SHP77 treated with DMSO at 0.1 percent for 48 hours (cell line): ENCODE measurements at regions not wholly inside any gene's neighbourhood (a gene's known extent, or its start where the extent isn't known, plus 50 kb on each side); places are given as distances from the start of the nearest gene placed in this dataset.

Experiments used
- DNase-seq: peaks from one replicate; lab custom pipeline; 2025; lab: John Stamatoyannopoulos, UW

DNA sequence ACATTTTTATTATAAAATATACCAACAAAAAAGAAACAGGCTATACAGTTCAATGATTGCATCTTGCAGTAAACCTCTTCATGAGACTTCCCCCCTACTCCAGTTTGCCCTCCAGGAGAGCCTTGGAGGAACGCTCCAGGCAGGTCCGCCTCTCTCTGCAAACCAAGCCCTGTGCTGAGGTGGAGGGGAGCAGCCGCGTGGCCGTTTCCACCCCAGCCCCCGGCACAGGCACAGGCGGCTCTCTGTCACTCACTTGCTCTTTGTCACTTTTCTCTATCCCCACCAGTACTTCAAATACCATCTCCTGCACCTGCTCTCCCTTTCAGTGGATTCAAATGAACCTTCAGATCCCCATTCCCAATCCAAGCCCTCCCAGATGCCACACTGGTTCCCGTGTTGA, 479.9 kb downstream of the OCA2 start:
- DNase-seq, result no peak

DNA sequence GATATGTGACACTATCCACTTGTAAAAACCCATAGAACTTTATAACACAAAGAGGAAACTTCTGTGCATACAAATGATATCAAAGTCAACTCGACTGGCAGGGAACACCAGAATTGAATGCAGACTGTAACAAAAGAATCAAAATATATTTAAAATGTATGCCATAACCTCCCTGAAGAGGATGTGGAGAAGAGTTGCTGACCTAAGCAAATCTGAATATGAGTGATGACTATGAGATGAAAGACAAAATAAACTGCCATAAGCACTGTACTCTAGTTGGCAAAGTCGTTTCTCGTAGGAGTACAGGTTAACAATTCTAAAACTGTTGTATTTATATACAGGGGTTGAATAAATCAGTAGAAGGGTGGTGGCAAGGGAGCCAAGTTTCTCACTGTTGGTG, 482.1 kb downstream of the OCA2 start:
- no peak for DNase-seq

DNA sequence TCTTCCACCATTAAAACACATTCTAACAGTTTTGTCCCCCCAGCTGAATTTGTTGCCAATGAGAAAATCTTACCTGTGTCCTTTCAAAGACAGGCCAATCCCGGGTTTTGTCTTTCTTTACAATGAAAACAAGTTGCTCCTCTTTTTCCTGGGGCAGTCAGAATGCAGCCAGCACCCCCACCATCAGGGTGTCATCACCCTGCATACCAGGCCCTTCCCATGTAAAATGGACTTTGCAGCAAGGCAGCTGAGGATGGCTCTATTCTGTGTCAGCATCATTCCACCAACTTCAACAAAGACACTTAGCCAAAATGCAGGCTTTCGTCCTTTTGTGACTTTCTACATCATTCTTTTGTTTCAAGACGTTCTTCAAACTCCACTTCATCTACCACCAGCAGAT, 490.9 kb downstream of the OCA2 start:
- DNase-seq, result no peak

GRCh38 chr15:27601239-27601960, 497.7 kb downstream of the OCA2 start:
- no peak for DNase-seq

DNA sequence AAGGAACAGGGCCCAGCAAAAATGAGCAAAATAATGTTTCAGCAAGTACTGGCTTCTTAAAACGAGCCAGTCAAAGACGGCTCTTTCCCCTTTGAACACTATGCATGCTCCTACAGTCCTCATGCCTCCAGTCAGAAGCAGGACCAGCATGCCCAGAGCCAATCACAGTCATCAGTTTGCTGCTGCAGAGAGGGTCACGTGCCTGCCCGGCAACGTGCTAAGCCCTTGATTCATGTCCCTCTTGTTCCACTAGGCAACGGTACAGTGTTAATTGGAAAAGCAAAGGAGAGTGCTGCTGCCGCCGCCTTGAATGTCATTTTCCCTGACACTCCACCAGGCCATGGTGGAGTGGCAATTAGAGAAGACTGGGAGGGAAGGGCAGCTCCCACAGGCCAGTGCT, 500.1 kb downstream of the OCA2 start:
- no peak for DNase-seq

GRCh38 chr15:27598251-27599009, 500.7 kb downstream of the OCA2 start:
- DNase-seq, result no peak

DNA sequence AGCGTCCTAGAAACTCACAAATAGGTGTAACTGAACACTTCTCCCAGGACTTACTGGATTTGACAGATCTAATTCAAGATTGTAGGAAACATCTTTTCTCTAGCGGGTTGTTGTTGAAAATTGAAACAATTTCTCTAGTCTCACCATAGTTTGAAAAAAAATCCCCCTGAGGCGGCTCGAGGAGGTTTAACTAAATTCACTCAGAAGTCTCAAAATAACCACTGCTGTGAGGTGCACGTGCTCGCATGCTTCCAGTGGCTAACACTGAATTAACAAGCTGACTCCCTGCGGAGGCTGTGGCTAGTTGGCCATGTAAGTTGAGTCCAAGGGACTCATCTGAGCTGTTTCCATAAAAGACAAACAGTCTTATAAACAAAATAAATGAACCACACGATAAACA, 503.9 kb downstream of the OCA2 start:
- DNase-seq, result no peak

DNA sequence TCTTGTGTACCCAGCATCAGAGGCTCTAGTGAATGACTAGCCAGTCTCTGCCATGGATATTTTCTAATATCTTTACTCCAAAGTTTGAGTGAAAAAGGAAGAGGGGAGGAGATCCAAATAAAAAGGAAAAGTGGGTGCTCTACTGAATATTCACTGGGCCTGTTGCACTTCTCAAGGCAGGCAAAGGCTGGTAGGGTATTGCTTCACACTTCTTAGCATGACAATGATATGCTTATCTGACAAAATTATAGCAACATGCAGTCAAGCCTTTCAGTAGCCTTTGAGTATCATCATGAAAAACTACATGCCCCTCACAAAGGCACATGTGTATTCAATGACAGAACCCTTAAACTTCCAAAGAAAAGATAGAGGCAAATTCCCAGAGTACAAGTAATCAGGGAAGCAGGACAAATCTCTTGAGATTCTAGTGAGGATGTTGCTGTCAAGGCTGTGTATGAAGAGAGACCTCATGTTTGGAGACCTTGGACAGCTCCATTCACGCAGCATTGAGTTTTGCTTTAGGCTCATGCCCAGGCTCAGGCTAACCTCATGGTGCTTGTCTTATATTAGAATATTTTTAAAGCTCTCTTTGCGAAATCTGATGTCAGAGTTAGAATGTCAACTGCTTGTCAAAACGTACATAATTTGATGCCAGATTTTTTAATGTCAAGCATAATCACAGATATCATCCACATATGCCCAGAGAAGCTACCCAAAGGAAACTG, 506.9 kb downstream of the OCA2 start:
- DNase-seq, result no peak
